GM12878 (cell line): ENCODE measurements at regions not wholly inside any gene's neighbourhood (a gene's known extent, or its start where the extent isn't known, plus 50 kb on each side); places are given as distances from the start of the nearest gene placed in this dataset.

Source experiments
- ATAC-seq: fragments of 200-7000 bp; cut with Tn5 transposase; 3 replicates; pipeline ENCODE4 v1.9.1; 2020; ENCODE audit warnings: mild to moderate bottlenecking, moderate library complexity
- BruUV-seq: library from RNA; stranded (reverse); fragments of 400-500 nt; replicated peaks from 2 replicates; lab custom pipeline; 2021; lab: Mats Ljungman, UMichigan
- CTCF ChIA-PET: fragments of 300-600 bp; sonication (Branson Sonifier 250); formaldehyde crosslinking; extraction: SDS; loops from one replicate; lab custom pipeline; 2021; ENCODE audit warnings: inconsistent platforms; lab: Yijun Ruan, JAX
- POLR2A ChIA-PET: fragments of 350-600 bp; formaldehyde crosslinking; extraction: SDS; loops from one replicate; lab custom pipeline; 2021; ENCODE audit warnings: inconsistent platforms; lab: Charles Lee
- RAD21 ChIA-PET: fragments of 300-600 bp; sonication (Branson Sonifier 250); formaldehyde crosslinking; loops from one replicate; lab custom pipeline; 2023; ENCODE audit warnings: antibody characterized with exemption; ENCODE audit not compliant: unreplicated experiment; lab: Charles Lee
- SMC1A ChIA-PET: fragments of 300-600 bp; sonication (Branson Sonifier 250); formaldehyde crosslinking; loops from one replicate; lab custom pipeline; 2023; ENCODE audit not compliant: unreplicated experiment, uncharacterized antibody; lab: Charles Lee
- DNase-seq: peaks from one replicate; pipeline ENCODE4 v3.0.0-alpha.2; 2011; ENCODE audit warnings: low read depth, low spot score
- FAIRE-seq: peaks from 3 replicates; lab custom pipeline; 2011; peaks lifted over from hg19 to GRCh38; lab: Jason Lieb, UNC
- H2AFZ ChIP-seq: 2 replicates; pipeline ENCODE4 v1.6.0; 2011; ENCODE audit warnings: low read depth, low read length, control low read depth; ENCODE audit not compliant: control insufficient read depth
- H3K27ac ChIP-seq: 2 replicates; pipeline ENCODE4 v1.5.1; 2011; ENCODE audit warnings: control low read depth; ENCODE audit not compliant: control insufficient read depth, insufficient read depth
- H3K27me3 ChIP-seq, 2 experiments: replicated peaks in 1 of 2; 2 replicates each; pipeline versions ENCODE4 v1.6.0 to v1.6.1; 2011; ENCODE audit warnings: low read length in 1 of 2; ENCODE audit not compliant: control insufficient read depth in 2 of 2, insufficient read depth in 2 of 2
- H3K36me3 ChIP-seq, 2 experiments: 2 replicates each; pipeline ENCODE4 v1.5.1; 2011; ENCODE audit warnings: low read length in 1 of 2; ENCODE audit not compliant: control insufficient read depth in 2 of 2, insufficient read depth in 2 of 2
- H3K4me1 ChIP-seq: 2 replicates; pipeline ENCODE4 v1.6.1; 2011; ENCODE audit warnings: mild to moderate bottlenecking, low read length, moderate library complexity, mixed read lengths; ENCODE audit not compliant: control insufficient read depth, insufficient read depth
- H3K4me2 ChIP-seq: 2 replicates; pipeline ENCODE4 v1.6.0; 2011; ENCODE audit warnings: control low read depth; ENCODE audit not compliant: control insufficient read depth, insufficient read depth
- H3K4me3 ChIP-seq: fragments of 200-600 bp; sonication (generic); 2 replicates; pipeline ENCODE4 v1.5.1; 2016
- H3K79me2 ChIP-seq: 2 replicates; pipeline ENCODE4 v1.6.0; 2011; ENCODE audit warnings: low read length; ENCODE audit not compliant: control insufficient read depth, insufficient read depth
- H3K9ac ChIP-seq: 2 replicates; pipeline ENCODE4 v1.8.0; 2011; ENCODE audit warnings: low read length, control low read depth, mixed read lengths; ENCODE audit not compliant: control insufficient read depth, insufficient read depth
- H3K9me3 ChIP-seq: replicated peaks from 3 replicates; pipeline ENCODE4 v1.5.1; 2011; ENCODE audit warnings: mild to moderate bottlenecking, low read length; ENCODE audit not compliant: control insufficient read depth, insufficient read depth
- H4K20me1 ChIP-seq: 2 replicates; pipeline ENCODE4 v1.6.0; 2011; ENCODE audit not compliant: control insufficient read depth, insufficient read depth
- LARP7 ChIP-seq: fragments of 450-650 bp; IDR thresholded peaks from 2 replicates; pipeline ENCODE4 v1.6.1; 2017; ENCODE audit warnings: mild to moderate bottlenecking
- NR2C2 ChIP-seq: IDR thresholded peaks from 2 replicates; pipeline ENCODE4 v1.6.1; 2011; ENCODE audit warnings: borderline replicate concordance, low read depth; ENCODE audit not compliant: control insufficient read depth, insufficient read length
- RFX5 ChIP-seq: IDR thresholded peaks from 2 replicates; pipeline ENCODE4 v1.6.1; 2011; ENCODE audit warnings: low read depth, low read length, improper control_type of control experiment
- USF1 ChIP-seq: IDR thresholded peaks from 2 replicates; pipeline ENCODE4 v1.6.1; 2011; ENCODE audit warnings: borderline replicate concordance, low read depth, mild to moderate bottlenecking, moderate library complexity, mixed read lengths, low read length; ENCODE audit not compliant: insufficient read depth; ENCODE audit errors: extremely low read length
- ZNF24 ChIP-seq: fragments of 450-650 bp; IDR thresholded peaks from 2 replicates; pipeline ENCODE4 v1.6.1; 2017; ENCODE audit warnings: antibody characterized with exemption, mild to moderate bottlenecking
- WGBS: methylation state at CpG from one replicate; pipeline ENCODE4 v1.1.6; 2016; ENCODE audit warnings: low lambda C conversion rate; ENCODE audit not compliant: insufficient replicate concordance, insufficient coverage; ENCODE audit errors: missing lambda C conversion rate; 5-methylcytosine and 5-hydroxymethylcytosine counted together
- in situ Hi-C: fragments of 300-500 bp; cut with MboI; formaldehyde crosslinking; loops from 9 replicates; pipeline ENCODE4 v1.14.3; 2018; ENCODE audit warnings: mixed read lengths
- intact Hi-C: fragments of 100-400 bp; cut with micrococcal nuclease; formaldehyde crosslinking; loops from one replicate; pipeline ENCODE4 v1.14.2; 2022; ENCODE audit not compliant: unreplicated experiment
- TF ChIP-seq, protein P1 (sequence below): IDR thresholded peaks from 2 replicates; pipeline ENCODE4 v1.6.1; 2011; ENCODE audit warnings: borderline replicate concordance, low read depth, mild to moderate bottlenecking, moderate library complexity, low read length; ENCODE audit not compliant: insufficient read depth, poor library complexity, severe bottlenecking

DNA sequence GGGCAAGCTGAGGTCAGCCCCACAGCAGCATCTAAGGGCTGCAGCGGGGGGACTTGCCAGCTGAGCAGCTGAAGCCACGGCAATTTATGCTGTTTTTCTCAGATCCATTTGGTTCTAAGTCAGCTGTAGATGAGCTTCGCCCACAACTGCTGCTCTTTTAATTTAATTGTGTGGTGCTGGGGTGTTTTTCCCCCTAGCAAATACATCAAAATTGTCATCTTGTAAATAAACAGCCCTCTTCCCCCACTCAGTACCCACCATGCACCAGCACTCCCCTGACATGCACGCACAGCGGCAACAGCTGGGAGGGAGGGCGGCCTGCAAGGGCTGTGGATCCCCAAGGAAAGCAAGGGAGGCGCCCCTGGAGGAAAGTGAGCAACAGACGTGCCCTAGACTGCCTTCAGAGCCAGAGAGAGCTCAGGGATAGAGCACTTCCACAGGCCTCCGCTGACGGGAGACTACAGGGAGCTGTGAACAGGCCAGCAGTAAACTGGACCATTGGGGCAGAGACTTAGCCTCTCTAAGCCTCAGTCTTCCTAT is 149.5 kb downstream of the TMEM132E start:
- FAIRE-seq (no peak), ATAC-seq (no peak)
- 33% methylated on average over 10 of the region's 10 CpGs for WGBS
- Histone ChIP-seq H3K4me2 (no peak overlapping the region), H3K9ac (no peak overlapping the region), H4K20me1 (no peaks in the 10 kb centered on the region), H3K79me2 (no peaks in the 10 kb centered on the region), H2AFZ (no peak overlapping the region), H3K4me3 (no peak overlapping the region), H3K27ac (no peak overlapping the region)
- POLR2A ChIA-PET, result no interaction called here
- intact Hi-C loops, result no loop called here
- CTCF ChIA-PET, result no interaction called here
- BruUV-seq, result no TSS peak
- RAD21 ChIA-PET, result no interaction called here
- TF ChIP-seq ZNF24 (no peak), RFX5 (no peak), NR2C2 (no peak), LARP7 (no peak), USF1 (no peak)
- TF ChIP-seq, protein P1, sequence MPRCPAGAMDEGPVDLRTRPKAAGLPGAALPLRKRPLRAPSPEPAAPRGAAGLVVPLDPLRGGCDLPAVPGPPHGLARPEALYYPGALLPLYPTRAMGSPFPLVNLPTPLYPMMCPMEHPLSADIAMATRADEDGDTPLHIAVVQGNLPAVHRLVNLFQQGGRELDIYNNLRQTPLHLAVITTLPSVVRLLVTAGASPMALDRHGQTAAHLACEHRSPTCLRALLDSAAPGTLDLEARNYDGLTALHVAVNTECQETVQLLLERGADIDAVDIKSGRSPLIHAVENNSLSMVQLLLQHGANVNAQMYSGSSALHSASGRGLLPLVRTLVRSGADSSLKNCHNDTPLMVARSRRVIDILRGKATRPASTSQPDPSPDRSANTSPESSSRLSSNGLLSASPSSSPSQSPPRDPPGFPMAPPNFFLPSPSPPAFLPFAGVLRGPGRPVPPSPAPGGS, result no peak
- TF ChIP-seq, all 136 proteins: peak for 0
- DNase-seq, result no peak
- no peaks in the 10 kb centered on the region for H3K4me1 ChIP-seq
- in situ Hi-C loops, result no loop called here
- H3K9me3 ChIP-seq, result no peaks in the 10 kb centered on the region
- H3K36me3 ChIP-seq, result no peaks in the 10 kb centered on the region
- no peaks in the 10 kb centered on the region; a peak in 1 of 4 replicates for H3K27me3 ChIP-seq
- SMC1A ChIA-PET, result no interaction called here
